A673 (cell line): ENCODE measurements at regions not wholly inside any gene's neighbourhood (a gene's known extent, or its start where the extent isn't known, plus 50 kb on each side); places are given as distances from the start of the nearest gene placed in this dataset.

Experiments
- BruUV-seq: library from RNA; stranded (reverse); fragments of 400-500 nt; replicated peaks from 2 replicates; lab custom pipeline; 2021; lab: Mats Ljungman, UMichigan
- CTCF ChIA-PET: fragments of 300-600 bp; sonication (Branson Sonifier 250); formaldehyde crosslinking; loops from one replicate; lab custom pipeline; 2022; ENCODE audit warnings: antibody characterized with exemption; lab: Charles Lee
- POLR2A ChIA-PET: fragments of 300-600 bp; sonication (Branson Sonifier 250); formaldehyde crosslinking; loops from one replicate; lab custom pipeline; 2022; ENCODE audit warnings: antibody characterized with exemption; ENCODE audit not compliant: low non-redundant PET; lab: Charles Lee
- DNase-seq: peaks from one replicate; pipeline ENCODE4 v3.0.0-alpha.2; 2015; ENCODE audit warnings: low spot score
- H3K27ac ChIP-seq: fragments of 200-600 bp; sonication (generic); 2 replicates; pipeline ENCODE4 v1.5.1; 2016; ENCODE audit warnings: mixed run types, low read depth, mild to moderate bottlenecking, mixed read lengths, antibody characterized with exemption, low read length; ENCODE audit not compliant: poor library complexity, severe bottlenecking
- H3K27me3 ChIP-seq: fragments of 200-600 bp; sonication (generic); replicated peaks from 2 replicates; pipeline ENCODE4 v1.6.1; 2017; ENCODE audit warnings: mixed run types, low read depth, mild to moderate bottlenecking, mixed read lengths, antibody characterized with exemption, low read length; ENCODE audit not compliant: insufficient read depth, poor library complexity
- H3K36me3 ChIP-seq: fragments of 200-600 bp; sonication (generic); 2 replicates; pipeline ENCODE4 v1.6.1; 2016; ENCODE audit warnings: mixed run types, mild to moderate bottlenecking, mixed read lengths, antibody characterized with exemption, low read length; ENCODE audit not compliant: insufficient read depth, poor library complexity, severe bottlenecking
- H3K4me1 ChIP-seq: fragments of 200-600 bp; sonication (generic); 2 replicates; pipeline ENCODE4 v1.6.1; 2017; ENCODE audit warnings: mixed run types, mild to moderate bottlenecking, mixed read lengths, antibody characterized with exemption, low read length; ENCODE audit not compliant: insufficient read depth, poor library complexity, severe bottlenecking
- H3K4me3 ChIP-seq: fragments of 200-600 bp; sonication (generic); 2 replicates; pipeline ENCODE4 v1.5.1; 2016; ENCODE audit warnings: low read depth, mixed run types, mild to moderate bottlenecking, mixed read lengths, low read length; ENCODE audit not compliant: poor library complexity, severe bottlenecking
- H3K9me3 ChIP-seq: fragments of 200-600 bp; sonication (generic); 2 replicates; pipeline ENCODE4 v1.6.1; 2016; ENCODE audit warnings: mixed run types, low read depth, mild to moderate bottlenecking, mixed read lengths, antibody characterized with exemption, low read length; ENCODE audit not compliant: poor library complexity, severe bottlenecking
- CTCF ChIP-seq: fragments of 300-800, 200-600 bp; sonication (generic); conservative IDR thresholded peaks from 2 replicates; pipeline ENCODE4 v1.5.1; 2017; ENCODE audit warnings: low read depth, mild to moderate bottlenecking, antibody characterized with exemption, low read length, moderate library complexity, mixed read lengths
- EZH2 ChIP-seq: fragments of 200-600 bp; sonication (generic); IDR thresholded peaks from 2 replicates; pipeline ENCODE4 v1.6.1; 2017; ENCODE audit warnings: borderline replicate concordance, low read depth, mild to moderate bottlenecking, mixed read lengths, antibody characterized with exemption, low read length; ENCODE audit not compliant: poor library complexity, severe bottlenecking
- intact Hi-C: fragments of 100-400 bp; cut with micrococcal nuclease; formaldehyde crosslinking; loops from one replicate; pipeline ENCODE4 v1.10.0; 2022; ENCODE audit not compliant: unreplicated experiment

GRCh38 chr10:55449981-55450380, 649.0 kb upstream of the PCDH15 start:
- TF ChIP-seq EZH2 (no peak), CTCF (no peak)
- no peak overlapping the region for H3K4me3 ChIP-seq
- no peaks in the 10 kb centered on the region for H3K27me3 ChIP-seq
- intact Hi-C loops: no loop called here
- DNase-seq: no peak
- peaks cover 6% of the 10 kb centered on the region for H3K9me3 ChIP-seq
- H3K27ac ChIP-seq: no peak overlapping the region
- ChIA-PET CTCF (no interaction called here), POLR2A (no interaction called here)
- H3K36me3 ChIP-seq: no peaks in the 10 kb centered on the region
- H3K4me1 ChIP-seq: no peaks in the 10 kb centered on the region
- BruUV-seq: no TSS peak

GRCh38 chr10:55446441-55447002, 645.5 kb upstream of the PCDH15 start:
- DNase-seq: no peak
- intact Hi-C loops: no loop called here
- Histone ChIP-seq H3K27me3 (no peaks in the 10 kb centered on the region), H3K27ac (no peak overlapping the region), H3K9me3 (peaks cover 6% of the 10 kb centered on the region), H3K4me3 (no peak overlapping the region), H3K4me1 (no peaks in the 10 kb centered on the region), H3K36me3 (no peaks in the 10 kb centered on the region)
- no TSS peak for BruUV-seq
- CTCF ChIA-PET: no interaction called here
- TF ChIP-seq EZH2 (no peak), CTCF (no peak)
- POLR2A ChIA-PET: no interaction called here

GRCh38 chr10:55441777-55442176, 640.7 kb upstream of the PCDH15 start:
- intact Hi-C loops: no loop called here
- POLR2A ChIA-PET: no interaction called here

More at GRCh38 chr10:55441777-55442176, 640.7 kb upstream of the PCDH15 start:
- TF ChIP-seq CTCF (no peak), EZH2 (no peak)
- BruUV-seq: no TSS peak
- CTCF ChIA-PET: no interaction called here
- H3K4me3 ChIP-seq: no peak overlapping the region
- H3K9me3 ChIP-seq: peaks cover 6% of the 10 kb centered on the region
- no peaks in the 10 kb centered on the region for H3K4me1 ChIP-seq
- H3K36me3 ChIP-seq: no peaks in the 10 kb centered on the region
- H3K27ac ChIP-seq: no peak overlapping the region
- H3K27me3 ChIP-seq: no peaks in the 10 kb centered on the region
- DNase-seq: no peak
